NCI-H2196 treated with DMSO at 0.1 percent for 48 hours (cell line): ENCODE measurements at regions not wholly inside any gene's neighbourhood (a gene's known extent, or its start where the extent isn't known, plus 50 kb on each side); places are given as distances from the start of the nearest gene placed in this dataset.
"Not testable (repeated sequence)": the region's sequence is repeated elsewhere in the genome, so short reads cannot be mapped to it uniquely, and the experiment has no call there.

Experiments
- DNase-seq: peaks from one replicate; lab custom pipeline; 2025; ENCODE audit not compliant: unreplicated experiment; lab: John Stamatoyannopoulos, UW

DNA sequence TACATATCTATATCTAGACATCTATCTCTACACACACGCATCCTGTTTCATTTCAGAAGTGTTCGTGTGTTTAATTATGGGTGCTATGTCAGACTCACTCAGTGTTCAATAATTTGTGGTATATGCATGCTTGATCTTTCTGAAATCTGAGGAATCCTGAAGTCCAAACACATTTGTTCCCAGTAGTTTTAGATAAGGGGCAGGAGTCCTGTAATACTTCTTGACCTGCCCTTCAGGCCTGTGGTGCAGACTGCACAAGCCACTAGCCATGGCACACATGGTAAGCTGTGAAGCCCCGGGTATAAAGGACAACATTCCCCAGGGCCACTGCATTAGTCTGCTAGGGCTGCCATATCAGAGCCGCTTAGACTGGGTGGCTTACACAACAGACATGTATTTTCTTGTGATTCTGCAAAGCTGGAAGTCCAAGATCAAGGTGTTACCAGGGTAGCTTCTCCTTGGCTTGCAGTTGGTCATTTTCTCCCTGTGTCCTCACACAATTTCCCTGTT, 267.2 kb downstream of the RHOU start:
- DNase-seq, result no peak

DNA sequence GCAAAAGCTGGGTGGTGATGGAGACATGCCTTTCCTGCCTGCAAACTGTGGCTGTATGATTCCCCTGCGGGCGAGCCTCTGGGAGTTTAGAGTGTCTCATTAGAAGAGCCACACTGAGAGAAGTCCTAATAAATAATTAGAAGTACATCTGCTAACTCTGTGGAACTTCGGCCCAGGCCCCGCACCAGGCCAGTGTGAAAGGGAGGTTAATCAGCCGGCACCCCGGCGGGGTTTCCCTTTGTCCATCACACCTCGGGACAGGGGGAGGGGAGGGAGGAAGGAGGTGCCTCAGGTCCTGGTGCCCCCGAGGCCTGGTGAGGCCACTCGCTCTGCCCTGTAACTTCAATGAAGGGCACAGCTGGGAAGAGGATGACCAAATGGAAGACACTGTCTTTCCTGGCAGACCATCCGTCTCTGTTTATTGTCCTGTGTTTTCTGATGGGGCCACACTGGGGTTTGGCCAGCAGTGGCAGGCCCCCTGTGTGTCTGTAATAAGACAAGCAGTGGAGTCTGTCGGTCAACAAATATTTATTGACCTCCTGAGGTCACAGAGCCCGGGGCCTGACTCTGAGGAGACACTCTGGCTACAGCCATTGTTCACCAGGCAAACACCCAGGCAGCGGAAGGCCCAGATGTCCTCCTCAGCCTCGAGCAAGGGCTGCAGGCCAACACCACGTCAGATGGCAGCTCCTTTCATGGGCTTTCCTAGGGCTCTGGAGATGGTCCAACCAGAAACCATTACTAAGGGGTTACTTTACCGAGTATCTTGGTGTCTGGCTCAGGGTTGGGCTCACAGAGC, 267.5 kb upstream of the RAB4A start:
- peak; percentile 75 for DNase-seq

DNA sequence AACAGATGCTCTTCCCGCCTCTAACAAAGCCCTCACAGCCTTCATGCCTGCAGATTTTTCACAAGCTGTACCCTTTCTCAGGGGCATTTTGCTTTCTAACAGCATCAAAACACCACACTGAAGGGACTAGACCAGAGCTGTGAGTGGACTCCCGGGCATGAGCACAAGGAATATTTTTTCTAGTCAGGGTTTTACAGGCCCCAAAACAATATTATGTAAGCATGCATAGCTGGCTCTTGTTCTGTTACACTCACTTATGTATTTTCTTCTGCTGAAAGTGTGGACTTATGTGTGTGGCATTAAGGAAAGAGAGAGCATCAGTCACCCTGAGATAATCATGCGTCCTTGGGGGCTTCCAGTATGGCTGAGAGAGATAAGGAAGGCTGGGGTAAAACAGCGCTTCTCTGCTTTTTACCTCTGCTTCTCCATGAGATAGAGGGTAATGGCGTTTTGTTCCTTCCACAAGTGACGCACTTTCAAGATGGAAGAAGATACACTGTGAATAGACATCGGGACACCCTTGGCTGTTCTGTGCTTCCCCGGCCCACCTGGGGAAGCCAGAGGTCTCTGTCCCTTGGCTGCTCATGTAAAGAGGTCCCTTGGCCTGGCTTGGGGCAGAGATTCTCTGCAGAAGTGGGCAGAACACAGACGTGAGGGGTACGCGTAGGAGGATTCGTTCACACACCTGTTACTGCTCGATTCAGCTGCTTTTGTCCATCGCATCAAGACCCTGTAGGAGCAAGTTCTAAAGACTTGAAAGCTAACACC, 266.7 kb upstream of the RAB4A start:
- DNase-seq, result no peak

DNA sequence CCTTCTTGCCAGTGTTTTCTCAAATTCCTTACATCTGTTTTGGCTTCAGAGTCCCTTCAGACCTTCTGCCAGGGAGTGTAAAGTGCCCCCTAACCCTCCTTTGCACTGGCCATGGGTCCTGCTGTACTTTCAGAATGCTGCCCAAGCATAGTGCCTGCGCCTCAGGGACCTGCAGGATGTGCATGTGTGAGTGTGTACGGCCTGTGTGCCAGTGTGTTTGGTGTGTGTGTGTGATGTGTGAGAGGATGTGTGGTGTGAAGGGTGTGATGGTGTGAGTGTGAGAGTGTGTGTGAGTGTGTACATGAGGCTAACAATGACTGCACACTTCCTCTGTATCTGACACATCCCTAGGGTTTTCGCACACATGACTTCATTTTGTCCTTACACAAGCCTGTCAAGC, 265.8 kb upstream of the RAB4A start:
- no peak for DNase-seq

DNA sequence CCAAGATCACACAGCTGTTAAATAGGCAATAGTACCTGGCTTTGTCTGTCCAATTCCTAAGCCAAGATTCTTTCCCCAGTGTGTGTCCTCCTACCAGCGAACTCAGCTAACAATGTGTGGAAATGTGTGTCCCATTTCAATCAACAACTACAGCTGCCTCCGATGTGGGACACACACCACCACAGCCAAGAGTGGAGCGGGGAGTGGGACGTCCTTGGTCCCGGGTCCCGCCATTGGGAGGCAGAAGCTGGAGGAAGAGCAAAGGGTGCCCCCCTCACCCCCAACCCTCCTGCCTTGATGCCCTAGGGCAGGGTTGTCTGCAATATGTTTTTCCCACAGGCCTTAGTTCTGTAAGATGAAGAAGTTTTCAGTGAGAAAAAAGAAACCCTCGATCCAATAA, 265.4 kb upstream of the RAB4A start:
- DNase-seq, result no peak

DNA sequence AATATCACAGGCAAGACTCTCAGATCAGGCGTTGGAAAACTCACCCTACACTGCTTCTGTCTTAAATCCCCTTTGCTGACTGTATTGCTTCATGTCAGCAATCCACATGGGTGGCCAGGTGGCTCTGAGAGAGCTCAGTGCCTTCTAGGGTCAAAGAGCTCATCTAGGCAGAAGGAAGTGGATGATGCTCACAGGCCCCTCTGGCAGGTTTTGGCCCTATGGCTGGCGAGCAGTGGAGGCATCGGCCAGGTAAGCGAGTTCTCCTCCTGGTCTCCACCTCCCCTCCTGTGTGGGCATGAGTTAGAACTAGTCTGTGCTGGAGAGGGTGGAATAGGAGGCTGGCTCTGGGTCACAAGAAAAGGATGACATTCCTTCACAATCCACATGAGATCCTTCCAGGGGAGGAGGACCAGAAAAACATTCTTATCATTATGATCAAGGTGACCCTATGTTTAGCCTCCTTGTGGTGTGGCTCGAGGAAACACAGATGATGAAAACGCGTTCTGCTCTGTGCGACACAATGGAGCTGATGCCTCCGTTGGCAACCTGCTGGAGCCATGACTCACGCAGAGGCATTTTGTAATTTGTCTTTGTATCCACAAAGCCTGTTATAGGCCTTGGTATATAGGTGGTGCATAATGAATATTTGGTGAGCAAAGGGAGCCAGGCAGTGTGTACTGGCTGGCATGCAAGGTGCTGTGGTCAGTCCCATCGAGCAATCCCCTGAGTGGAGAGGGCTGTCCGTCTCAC, 264.6 kb upstream of the RAB4A start:
- no peak for DNase-seq

DNA sequence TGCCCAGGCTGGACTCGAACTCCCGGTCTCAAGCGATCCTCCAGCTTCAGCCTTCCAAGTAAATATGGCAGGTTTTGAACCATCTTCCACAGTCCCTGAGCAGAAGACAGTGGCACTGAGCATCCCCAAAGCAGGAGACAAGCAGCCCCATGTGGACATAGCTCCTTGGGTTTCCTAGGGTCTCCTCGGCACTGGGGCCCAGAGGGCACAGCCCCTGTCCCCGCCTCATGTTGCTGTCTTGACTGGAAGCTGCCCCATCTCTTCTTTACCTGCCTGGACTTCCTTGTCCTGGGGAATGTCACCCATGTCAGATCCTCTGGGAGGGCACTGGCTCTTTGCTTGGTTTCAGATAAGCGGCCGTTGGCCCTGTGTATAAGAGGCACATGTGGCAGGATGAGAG, 263.7 kb upstream of the RAB4A start:
- no peak for DNase-seq

DNA sequence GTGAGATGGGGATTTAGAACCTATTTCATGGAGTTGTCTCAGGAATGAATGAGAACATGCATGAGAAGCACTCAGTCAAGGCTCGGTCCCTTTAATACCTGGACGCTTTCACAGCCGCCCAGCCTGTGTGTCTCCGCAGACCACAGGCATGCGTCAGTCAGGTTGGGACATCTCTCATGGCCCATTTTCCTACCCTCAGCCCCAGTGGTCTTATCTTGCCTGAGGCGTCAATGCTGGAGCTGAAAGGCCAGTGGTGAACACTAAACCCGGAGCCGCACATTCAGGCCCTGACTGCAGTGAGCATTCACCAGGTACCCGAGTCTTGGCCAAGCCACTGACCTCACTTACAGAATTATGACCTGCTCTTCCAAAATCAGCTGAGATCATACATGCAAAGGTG, 263.2 kb upstream of the RAB4A start:
- no peak for DNase-seq

DNA sequence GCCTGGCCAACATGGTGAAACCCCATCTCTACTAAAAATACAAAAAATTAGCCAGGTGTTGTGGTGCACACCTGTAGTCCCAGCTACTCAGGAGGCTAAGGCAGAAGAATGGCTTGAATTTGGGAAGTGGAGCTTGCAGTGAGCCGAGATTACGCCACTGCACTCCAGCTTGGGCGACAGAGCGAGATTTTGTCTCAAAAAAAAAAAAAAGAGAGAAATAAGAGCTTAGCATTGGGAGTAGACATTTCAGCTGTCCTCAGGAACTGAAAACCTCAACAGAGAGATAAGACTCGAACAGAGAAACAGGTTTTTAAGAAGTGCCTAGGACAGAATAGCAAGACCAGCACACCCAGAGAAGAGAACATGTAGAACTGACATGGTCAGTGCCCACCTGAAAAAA, 262.6 kb upstream of the RAB4A start:
- not testable (repeated sequence) for DNase-seq

DNA sequence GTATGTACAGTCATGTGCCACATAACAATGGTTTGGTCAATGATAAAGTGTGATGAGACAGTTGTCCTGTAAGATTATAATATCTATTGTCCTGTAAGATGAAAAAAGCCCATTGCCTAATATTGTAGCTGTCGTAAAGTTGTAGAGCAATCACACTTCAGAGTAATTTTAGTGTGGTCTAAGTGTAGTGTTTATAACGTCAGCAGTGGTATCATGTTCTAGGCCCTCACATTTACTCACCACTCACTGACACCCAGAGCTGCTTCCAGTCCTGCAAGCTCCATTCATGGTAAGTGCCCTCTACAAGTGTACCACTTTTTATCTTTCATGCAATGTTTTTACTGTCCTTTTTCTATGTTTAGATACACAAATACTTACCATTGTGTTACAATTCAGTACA, 259.9 kb upstream of the RAB4A start:
- no peak for DNase-seq

DNA sequence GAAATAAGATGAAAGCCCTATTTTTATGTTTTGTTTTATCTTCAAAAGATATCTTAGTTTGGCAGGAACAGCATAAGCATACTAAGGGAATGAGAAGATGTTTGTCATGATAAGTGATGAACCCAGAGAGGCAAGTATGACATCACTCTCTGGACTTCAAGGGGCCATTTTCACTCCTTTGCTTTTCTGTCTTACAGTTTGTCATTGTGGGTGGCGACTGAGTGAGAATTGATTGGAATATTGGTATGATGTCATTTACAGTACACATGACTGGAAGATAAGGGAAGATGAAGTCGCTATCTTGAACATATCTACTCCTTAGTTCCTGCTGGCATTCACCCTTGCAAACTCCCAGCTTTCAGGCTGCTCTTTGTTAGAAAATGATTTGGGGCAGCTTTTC, 258.1 kb upstream of the RAB4A start:
- no peak for DNase-seq

DNA sequence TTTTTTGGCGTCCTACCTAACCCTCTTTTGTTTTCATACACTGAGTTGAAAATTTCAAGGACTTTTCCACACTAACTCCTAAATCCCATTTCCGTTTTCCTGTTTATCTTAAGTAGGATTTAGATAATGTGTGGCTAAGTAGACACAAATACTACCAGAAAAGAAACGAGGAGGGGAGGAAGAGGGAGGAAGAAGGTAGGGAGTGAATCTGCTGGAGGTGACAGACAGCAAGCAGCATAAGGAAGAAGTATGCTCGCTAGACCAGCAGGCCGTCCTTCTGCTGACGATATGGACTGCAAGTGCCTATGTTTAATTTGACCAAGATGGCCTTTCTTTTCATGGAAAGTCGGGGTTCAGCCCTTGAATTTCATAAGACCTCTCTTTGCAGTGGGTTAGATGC, 256.9 kb upstream of the RAB4A start:
- no peak for DNase-seq

DNA sequence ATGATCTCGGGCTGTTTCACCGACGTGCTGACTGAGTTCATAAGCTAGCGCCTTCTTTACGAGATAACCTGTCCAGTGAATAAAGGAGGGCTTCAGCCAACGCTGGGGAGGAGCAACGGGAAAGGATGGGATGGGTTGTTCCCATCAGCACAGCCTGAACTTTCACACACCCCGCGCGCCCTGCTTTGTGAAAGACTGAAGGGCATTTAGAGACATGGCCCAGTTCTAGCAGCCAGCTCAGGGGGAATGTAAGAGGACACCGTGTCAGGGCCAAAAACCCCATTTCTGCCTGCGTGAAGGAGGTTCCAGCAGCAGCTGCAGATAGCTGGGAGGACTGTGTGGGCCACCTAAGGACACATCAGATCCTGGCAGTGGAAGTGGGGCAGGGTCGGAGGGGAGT, 255.1 kb upstream of the RAB4A start:
- DNase-seq, result no peak

DNA sequence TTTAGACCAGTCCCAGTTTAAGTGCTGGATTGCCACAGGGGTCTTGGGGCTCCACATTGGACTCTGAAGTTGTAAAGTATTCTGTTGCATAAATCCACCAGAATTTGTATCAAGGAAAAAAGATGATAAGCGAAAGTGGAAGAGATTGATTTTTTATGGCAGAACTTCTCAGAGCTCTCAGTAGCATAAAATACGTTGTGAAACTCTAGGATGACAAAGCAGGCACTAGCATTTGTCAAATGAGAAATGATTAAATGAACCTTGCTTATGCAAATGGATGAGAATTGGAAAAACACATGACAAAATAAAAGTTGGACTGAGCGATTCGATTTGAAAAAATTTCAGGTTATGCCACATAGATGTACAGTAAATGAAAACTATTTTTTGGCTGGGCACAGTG, 253.8 kb upstream of the RAB4A start:
- DNase-seq, result no peak

DNA sequence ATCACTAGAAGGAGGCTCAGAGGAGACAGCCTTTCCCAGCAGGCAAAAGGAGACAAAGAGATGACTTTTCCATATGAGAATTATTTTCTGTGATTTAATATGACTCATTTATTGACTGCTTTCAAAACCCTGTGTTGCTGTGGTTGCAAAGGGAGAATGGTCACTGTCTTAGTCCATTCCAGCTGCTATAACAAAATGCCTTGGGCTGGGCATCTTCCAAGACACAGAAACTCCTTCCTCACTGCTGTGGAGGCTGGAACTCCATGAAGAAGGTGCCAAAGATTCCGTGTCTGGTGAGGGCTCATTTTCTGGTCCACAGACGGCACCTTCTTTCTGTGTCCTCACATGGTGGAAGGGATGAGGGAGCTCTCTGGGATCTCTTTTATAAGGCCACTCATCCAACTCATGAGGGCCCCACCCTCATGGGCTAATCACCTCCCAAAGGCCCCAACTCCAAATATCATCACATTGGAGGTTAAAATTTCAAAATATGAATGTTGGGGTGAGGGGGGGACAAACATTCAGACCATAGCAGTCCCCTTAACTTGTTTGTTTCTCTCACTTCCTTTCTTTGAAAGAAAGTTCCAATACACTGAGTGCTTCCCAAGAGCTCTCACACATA, 252.1 kb upstream of the RAB4A start:
- no peak for DNase-seq

DNA sequence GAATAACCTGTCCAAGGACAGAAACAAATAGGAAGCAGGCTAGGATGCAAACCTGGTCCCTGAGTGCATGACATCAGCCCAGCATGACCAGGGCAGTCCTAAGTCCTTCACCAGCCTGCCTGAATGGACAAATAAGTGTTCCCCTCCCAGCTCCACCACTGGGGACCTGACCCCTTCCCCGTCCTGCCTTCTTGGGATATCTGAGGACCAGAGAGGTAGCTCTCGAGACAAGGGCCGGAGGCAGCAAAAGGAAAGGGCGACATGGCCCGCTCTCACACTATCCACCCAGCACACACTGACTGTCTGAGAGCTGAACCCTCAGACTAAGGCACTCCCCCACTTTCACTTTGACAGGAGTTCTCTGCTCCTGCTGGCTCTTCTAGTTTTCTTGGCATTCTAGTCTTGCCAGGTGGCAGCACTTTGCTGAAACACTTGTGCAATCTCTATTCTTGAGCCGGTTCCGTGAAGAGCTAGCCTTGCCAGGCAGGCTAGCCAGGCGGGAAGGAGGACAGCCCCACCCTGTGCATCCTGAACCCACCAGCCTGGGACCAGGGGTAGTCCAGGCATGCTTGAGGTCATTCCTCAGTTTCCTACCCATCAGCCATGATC, 251.1 kb upstream of the RAB4A start:
- DNase-seq, result no peak

DNA sequence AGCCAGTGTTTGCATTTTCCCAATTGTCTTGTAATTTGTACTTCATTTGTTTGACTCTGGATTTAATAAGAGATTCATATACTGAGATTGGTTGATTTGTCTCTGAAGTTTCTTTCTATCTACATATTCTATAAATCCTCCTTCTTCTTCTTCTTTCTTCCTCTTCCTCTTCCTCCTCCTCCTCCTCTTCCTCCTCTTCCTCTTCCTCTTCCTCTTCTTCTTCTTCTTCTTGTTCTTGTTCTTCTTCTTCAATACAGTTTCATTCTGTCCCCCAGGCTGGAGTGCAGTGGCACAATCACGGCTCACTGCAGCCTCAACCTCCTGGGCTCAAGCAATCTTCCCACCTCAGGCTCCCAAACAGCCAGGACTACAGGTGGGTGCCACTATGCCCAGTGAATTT, 249.9 kb upstream of the RAB4A start:
- not testable (repeated sequence) for DNase-seq

DNA sequence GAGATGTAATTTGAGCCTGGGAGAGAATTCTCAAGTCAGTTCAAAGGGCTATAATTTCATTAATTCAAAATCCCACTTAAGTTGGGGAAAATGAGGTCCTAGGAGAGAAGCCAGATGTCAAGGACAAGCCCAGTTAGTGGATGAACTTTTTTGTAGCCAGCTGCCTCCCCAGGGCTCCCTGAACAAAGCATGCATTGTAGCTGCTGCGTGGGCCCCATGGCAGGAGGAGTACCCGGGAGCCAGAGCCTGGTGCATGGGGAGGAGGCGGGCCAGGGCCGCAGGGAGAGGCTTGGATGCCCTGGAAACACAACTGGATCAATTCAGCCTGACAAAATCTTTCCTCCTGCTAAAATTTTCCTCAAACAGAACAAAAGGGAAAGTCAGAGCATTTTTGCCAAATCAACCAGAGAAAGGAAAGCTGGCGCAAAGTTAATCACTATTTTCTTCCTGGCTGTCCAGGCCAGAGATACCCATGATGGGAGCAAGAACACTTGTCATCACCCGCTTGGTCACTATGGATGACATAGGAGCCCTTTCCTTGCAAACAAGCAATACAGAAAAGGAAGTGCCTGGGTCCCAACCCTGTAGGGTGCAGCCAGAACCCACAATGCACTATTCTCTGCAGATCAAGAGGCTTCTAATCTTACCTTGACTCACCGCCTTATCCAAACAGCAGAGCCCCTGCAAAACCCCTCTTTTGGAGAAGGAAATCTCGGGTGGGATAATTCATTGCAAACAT, 248.1 kb upstream of the RAB4A start:
- no peak for DNase-seq

DNA sequence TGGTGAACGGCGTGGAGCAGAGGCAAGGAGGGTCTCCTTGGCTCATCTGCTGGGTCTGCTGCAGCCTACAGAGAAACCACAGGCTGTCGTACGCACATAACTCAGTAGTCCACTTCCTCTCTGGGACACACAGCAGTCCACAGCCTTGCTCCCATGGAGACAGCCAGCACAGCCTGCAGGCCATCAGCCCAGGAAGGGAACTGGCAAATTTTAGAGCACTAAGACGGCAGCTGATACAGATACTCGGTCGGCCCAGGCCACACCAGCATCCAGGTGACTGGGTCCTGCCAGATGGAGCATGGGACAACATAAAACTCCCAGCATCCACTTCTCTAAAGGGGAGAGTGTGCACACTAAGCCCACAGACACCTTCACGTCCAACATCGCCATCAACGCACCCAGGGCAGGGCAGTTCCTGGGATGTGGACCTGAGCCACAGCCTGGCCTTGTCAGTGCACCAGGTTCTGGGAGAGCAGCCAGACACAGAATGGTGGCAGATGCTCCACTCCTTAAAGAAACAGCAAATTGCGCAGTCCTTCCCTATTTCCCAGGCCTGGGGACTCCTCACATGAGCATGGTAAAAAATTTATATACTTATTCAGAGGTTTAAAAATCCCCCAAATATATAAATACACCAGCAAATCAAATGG, 247.1 kb upstream of the RAB4A start:
- no peak for DNase-seq
